Activated naive CD4-positive, alpha-beta T cell treated with anti-CD3 and anti-CD28 coated beads, Interleukin-2, amount 50 U/mL, for 16 hours (primary cell): ENCODE measurements at regions not wholly inside any gene's neighbourhood (a gene's known extent, or its start where the extent isn't known, plus 50 kb on each side); places are given as distances from the start of the nearest gene placed in this dataset.
"Not testable (repeated sequence)": the region's sequence is repeated elsewhere in the genome, so short reads cannot be mapped to it uniquely, and the experiment has no call there.

Experiments used
- DNase-seq: peaks from one replicate; pipeline ENCODE4 v3.0.0-alpha.2; 2020

GRCh38 chr7:97928844-97929243, 56.6 kb upstream of the ASNS start:
- not testable (repeated sequence) for DNase-seq

GRCh38 chr7:97927790-97928748, 55.9 kb upstream of the ASNS start:
- DNase-seq, result peak; percentile 72
